ENCODE measurements at regions not wholly inside any gene's neighbourhood (a gene's known extent, or its start where the extent isn't known, plus 50 kb on each side); places are given as distances from the start of the nearest gene placed in this dataset.

GRCh38 chr3:17915341-17915740 is 172.9 kb upstream of the TBC1D5 start:
- TF ChIP-seq CTCF (IDR thresholded peaks at IDR 0.05; ENCODE audit: insufficient read depth, low read length, poor library complexity, severe bottlenecking) (no peak), EZH2phosphoT487 (conservative IDR thresholded peaks at IDR 0.05; ENCODE audit: low read length) (no peak)

Data from SU-DHL-6 (cell line).